Fibroblast of the conjunctiva (primary cell): ENCODE measurements at regions not wholly inside any gene's neighbourhood (a gene's known extent, or its start where the extent isn't known, plus 50 kb on each side); places are given as distances from the start of the nearest gene placed in this dataset.

Experiments used
- DNase-seq: peaks from one replicate; pipeline ENCODE4 v3.0.0-alpha.2; 2010; ENCODE audit warnings: low read depth

DNA sequence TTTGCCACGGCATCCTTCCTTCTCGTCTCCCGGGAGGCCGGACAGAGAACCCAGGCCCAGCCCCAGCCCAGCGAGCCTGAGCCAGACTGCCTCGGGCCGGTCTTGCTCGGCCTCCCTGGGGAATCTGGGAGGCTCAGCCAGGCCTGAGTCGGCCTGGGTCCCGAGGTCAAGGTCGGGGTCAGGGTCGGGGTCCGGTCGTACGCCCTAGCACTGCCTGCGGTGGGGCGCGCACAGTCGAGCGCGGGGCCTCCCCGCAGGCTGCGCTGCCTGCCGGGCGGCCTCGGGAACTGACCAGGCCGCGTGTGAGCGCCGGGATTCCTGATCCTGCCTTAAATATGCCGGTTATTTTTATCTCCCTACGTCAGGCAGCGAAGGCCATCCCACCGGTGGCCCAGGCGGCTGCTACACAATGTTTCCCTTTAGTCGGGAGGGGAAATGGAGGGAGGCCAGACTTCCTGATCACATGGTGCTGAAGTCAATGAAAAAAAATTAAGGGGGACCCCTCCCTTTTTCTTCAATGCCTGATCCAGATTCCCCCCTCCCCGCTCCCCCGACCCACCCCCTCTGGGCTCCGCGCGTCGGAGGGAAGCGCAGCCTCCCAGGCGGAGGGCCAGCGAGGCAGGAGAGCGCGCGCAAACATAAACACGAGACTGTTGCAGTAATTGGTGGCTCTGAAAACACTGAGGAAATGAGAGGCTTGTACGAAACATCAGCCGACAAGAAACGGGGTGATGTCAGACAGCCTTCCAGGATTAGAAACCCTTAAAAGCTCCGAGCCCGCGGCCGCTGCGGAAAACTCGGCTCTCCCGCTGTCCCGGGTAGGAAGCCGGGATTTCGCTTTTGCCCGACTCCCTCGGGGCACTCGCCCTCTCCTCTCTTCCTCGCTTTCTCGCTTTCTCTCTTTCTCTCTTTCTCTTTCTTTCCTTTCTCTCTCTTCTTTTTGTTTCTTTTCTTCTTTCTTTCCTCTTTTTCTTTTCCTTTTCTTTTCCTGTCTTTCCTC is 148.2 kb upstream of the KLF4 start:
- peak; percentile 99 for DNase-seq

GRCh38 chr9:107636571-107637381 is 147.2 kb upstream of the KLF4 start:
- DNase-seq = no peak

DNA sequence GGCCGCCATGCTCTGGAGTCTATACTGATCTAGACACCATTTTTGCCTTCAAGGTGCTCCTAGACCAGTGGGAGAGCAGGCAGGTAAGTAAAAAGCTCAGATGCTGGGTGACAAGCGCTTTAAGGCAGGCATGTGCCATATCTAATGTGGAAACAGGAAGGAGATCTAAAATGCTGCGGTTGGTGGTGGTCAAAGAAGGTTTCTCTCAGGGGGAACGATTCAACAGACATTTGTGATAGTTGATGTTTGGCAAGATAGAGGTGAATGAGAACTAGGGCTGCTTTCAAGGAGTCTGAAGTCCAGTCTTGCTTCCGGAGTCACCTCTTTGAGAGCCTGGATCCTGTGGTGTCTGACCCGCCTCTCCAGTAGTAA is 146.2 kb upstream of the KLF4 start:
- DNase-seq = no peak

DNA sequence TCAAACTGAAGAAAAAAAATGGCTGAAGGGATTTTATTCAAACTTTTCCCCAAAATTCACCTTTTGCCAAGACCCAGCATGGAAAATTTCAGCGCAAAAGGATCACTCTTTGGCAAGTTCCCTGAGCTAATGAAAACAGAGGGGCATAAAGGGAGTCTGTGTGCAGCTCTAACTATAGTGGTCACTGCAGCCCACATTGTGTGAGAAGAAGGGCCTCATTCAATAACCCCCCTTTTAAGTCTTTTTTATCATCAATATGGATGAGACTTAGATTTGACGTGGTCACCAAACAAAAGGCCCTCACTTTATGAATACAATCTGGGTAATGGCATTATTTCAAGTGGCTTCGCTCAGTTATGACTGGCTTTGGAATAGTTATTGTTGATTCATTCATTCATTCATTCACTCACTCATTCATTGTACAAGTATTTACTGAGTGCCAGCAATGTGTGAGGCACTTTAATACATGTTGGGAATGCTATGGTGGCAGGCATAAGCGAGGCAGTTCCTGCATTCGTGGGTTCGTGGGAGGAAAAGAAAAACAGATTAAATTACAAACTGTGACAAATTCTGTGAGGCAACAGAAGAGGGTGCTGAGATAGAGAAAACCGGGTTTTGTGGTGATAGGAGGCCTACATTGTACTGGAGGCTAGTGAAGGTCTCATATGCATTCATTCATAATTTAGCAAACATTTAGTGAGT is 145.7 kb upstream of the KLF4 start:
- DNase-seq = no peak

- DNase-seq = no peak
These were observed 143.8 kb upstream of the KLF4 start for GRCh38 chr9:107633406-107633805.

- no peak for DNase-seq
These were observed 143.1 kb upstream of the KLF4 start for GRCh38 chr9:107632661-107633060.

DNA sequence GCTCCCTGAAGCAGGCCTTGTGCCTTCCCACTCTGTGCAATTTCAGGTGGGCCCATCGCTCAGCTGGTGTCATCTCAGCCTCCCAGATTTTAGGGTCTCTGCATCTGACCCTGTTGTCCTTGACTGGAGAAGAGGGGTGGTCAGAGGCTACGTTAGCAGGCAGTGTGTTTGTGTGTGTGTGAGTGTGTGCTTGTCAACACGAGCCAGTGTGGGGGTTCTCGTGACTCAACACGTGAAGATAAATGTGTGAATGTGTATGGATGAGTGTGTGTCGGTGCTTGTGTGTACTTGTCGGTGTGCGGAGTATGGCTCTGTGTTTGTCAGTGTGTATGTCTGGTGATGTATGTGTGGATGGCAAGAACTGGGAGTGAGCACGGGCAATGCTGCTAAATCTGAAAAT is 142.6 kb upstream of the KLF4 start:
- no peak for DNase-seq

DNA sequence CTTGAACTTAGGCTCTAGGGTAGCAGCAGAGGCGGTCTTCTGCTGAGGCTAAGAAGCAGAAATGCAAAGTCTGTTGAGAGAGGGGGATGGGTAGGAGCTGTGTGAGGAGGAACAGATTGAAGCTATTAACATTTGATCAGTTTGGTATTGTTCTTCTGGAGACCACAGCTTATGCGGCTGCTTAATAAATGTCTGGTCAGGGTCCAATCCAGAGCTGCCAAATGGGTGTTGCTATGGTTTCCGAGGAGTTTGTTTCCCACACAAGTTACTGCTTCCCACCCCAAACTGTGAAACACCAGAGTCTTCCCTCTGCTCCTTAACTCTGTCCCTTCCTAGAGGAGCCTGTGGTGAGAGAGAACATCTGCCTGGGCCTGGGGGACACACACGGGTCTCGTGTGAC is 142.2 kb upstream of the KLF4 start:
- DNase-seq = peak; percentile 68

GRCh38 chr9:107630156-107630555 is 140.6 kb upstream of the KLF4 start:
- DNase-seq = no peak

- no peak for DNase-seq
These were observed 138.9 kb upstream of the KLF4 start for GRCh38 chr9:107628444-107628843.

GRCh38 chr9:107627781-107628180 is 138.2 kb upstream of the KLF4 start:
- no peak for DNase-seq

- no peak for DNase-seq
These were observed 136.5 kb upstream of the KLF4 start for GRCh38 chr9:107626118-107626517.

DNA sequence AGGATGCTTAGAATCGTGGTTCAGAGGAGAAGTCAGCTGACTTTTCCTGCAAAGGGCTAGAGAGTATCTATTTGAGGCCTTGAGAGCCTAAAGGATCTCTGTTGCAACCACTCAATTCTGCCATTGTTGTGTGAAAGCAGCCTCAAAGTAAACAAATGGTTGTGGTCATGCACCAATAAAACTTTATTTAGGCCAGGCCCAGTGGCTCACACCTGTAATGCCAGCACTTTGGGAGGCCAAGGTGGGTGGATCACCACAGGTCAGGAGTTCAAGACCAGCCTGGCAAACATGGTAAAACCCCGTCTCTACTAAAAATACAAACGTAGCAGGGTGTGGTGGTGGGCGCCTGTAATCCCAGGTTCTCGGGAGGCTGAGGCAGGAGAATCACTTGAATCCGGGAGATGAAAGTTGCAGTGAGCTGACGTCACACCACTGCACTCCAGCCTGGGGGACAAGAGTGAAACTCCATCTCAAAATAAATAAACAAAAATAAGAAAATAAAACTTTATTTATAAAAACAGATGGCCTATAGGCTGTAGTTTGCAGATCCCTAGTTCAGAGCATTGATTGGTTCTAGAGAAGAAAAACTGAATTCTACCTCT is 135.9 kb upstream of the KLF4 start:
- DNase-seq = no peak

DNA sequence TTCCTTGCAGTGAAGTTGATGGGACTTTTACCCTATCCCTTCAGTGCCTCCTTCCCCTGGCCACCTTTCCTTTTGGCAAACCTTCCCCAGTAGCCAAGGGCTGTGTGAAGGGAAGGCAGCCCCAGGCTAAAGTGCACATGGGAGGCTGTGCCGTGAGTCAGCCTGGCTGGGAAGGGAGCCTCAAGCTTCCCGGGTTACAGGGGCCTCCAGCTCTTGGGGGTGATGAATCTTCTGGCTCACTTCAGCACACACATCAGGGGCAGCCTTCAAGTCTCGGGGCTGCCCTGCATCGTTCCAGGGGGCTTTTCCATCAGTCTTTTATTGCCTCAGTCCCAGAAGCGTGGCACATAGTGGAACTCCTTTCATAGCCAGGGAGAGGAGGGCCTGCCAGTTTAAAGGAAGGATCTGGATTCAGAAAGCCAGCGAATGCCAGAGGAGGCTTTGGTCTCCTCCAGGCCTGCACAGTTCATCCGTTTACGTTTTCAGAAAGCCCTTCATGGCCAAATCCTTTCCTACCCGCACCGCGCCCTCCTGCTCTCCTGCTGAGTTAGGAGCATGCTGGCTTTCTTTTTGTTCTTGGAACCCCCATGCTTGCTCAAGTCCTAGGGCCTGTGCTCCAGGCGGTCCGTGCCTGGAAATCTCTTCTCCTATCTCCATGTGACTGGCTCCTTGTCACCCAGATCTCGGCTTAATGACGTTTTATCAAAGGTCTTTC is 134.8 kb upstream of the KLF4 start:
- peak; percentile 55 for DNase-seq

DNA sequence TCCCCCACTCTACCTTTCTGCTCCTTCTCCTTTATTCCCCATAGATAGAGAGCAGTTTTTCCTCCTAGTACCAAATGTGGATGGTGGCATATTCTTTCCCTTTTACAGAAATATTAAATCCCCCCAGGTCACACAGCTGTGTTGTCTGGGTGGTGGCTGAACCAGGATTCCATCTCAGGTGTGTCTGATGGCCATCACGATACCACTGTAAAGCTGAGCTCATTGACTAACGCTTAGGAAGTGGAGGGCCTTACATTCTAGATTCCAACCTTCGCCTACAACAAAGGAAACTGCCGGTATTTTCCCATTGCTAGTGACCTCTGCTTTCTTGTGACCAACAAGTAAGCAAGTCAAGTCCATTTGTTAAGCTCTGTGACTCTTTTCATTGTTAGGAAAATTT is 131.9 kb upstream of the KLF4 start:
- DNase-seq = no peak

- no peak for DNase-seq
These were observed 131.2 kb upstream of the KLF4 start for GRCh38 chr9:107620801-107621200.

DNA sequence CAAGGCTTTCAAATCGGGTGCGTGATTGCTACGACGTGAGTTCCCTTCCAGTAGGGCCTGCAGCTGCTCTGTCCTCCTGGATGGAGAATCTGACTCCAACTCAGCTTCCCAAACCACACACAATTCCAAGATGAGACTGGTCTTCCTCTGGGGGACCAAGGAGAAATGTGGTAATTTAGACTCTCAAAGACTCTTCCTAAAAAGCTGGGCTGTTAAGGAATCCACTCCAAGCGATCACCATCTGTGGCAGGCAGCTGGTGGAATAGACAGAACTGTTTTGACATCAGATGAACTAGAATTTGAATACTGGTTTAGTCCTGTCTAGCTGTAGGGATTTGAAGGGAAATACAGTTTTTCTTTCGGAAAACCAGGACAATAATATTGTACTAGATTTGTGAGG is 130.7 kb upstream of the KLF4 start:
- no peak for DNase-seq

DNA sequence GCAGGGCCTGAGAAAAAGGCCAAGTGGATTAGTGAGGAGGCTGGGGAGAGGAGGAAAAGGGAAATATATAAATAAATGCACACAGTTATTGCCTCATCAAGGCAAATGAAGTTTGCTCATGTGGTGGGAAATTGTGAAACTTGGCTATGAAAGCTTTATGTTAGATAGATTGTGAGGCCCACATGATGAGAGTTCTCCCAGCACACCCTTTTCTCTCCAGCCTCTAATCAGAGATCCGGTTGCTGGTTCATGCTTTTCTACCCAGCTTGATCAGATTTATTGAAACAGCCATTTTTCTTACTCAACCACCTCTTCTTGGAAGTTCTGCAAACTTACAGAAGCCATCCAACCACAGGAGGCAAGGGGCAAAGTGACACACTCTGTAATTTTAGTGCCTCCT is 125.8 kb upstream of the KLF4 start:
- DNase-seq = peak; percentile 35

DNA sequence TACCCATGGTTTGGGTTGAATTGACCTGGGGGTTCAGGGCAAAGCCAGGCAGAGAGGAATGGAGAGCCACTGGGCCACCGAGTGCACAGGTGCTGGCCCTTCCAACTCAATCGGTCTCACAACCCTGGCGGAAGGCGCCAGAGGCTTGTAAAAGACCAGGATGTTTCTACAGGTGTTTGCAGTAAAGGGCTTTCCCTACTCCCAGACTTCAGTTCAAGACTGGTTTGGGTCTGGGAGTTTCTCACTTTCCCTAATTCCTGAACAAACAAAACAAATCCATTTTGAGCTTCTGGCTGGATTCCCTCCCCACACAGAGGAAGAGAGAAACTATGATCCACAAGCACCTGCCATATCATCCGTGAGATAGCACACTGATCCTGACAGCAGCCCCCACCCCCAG is 125.2 kb upstream of the KLF4 start:
- DNase-seq = no peak

DNA sequence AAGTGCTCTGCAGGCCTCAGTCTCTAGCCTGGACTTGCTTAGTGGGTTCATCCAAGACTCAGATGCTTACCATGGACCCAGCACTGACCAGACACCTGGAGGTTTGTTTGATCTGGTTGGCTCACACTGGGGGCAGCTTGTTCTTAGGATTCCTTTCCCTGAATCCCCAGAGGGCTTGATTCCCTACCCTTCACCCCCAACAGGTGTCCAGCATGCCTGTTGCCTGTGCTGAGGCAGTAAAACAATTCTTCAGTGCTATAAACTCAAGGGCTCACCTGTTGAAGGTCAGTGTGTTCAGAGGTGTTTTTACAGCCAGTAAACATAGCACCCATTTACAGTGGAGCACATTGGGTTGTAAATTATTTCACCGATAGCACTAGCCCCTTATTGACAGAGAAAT is 123.8 kb upstream of the KLF4 start:
- no peak for DNase-seq

DNA sequence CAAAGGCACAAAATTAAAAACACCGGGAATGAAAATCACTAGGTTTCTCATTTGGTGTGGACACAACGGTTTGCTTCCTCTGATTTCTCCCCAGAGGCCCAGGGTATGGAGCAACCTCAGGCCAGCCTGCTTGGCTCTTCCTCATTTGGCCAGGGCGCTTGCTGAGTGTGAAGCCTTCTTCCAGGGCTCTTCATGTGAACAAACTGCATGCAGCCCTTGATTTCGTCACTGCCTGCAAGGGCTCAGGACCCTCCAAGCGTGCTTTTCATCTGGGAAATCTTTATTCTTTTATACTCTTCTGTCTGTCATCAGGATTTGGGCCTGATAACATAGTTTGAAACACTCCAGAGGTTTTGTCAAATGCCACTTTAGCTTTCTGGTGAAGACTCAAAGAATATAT is 122.6 kb upstream of the KLF4 start:
- DNase-seq = no peak

GRCh38 chr9:107609547-107609946 is 120.0 kb upstream of the KLF4 start:
- DNase-seq = no peak
